Astrocyte (in vitro differentiated cells and primary cell): ENCODE measurements at regions not wholly inside any gene's neighbourhood (a gene's known extent, or its start where the extent isn't known, plus 50 kb on each side); places are given as distances from the start of the nearest gene placed in this dataset.
"Not testable (repeated sequence)": the region's sequence is repeated elsewhere in the genome, so short reads cannot be mapped to it uniquely, and the experiment has no call there.

ENCODE experiments used
- DNase-seq: peaks from one replicate; pipeline ENCODE4 v3.0.0-alpha.2; 2010; ENCODE audit warnings: low read depth
- FAIRE-seq: peaks from 2 replicates; lab custom pipeline; 2011; peaks lifted over from hg19 to GRCh38; lab: Jason Lieb, UNC
- H2AFZ ChIP-seq: 2 replicates; pipeline ENCODE4 v1.6.0; 2012; ENCODE audit warnings: low read depth, low read length, inconsistent platforms
- H3K27ac ChIP-seq: 2 replicates; pipeline ENCODE4 v1.5.1; 2011; ENCODE audit warnings: low read depth, low read length, inconsistent platforms
- H3K27me3 ChIP-seq: 2 replicates; pipeline ENCODE4 v1.6.0; 2011; ENCODE audit warnings: low read length, inconsistent platforms; ENCODE audit not compliant: insufficient read depth
- H3K36me3 ChIP-seq: 2 replicates; pipeline ENCODE4 v1.5.1; 2011; ENCODE audit warnings: low read length, inconsistent platforms; ENCODE audit not compliant: insufficient read depth
- H3K4me1 ChIP-seq: 2 replicates; pipeline ENCODE4 v1.5.1; 2011; ENCODE audit warnings: low read length, inconsistent platforms; ENCODE audit not compliant: insufficient read depth
- H3K4me2 ChIP-seq: 2 replicates; pipeline ENCODE4 v1.6.0; 2012; ENCODE audit warnings: low read length, inconsistent platforms
- H3K4me3 ChIP-seq: 2 replicates; pipeline ENCODE4 v1.5.1; 2011; ENCODE audit warnings: low read depth, mild to moderate bottlenecking, low read length, inconsistent platforms; ENCODE audit not compliant: insufficient read depth
- H3K79me2 ChIP-seq: 2 replicates; pipeline ENCODE4 v1.6.0; 2012; ENCODE audit warnings: mild to moderate bottlenecking, low read length, inconsistent platforms; ENCODE audit not compliant: insufficient read depth
- H3K9ac ChIP-seq: 2 replicates; pipeline ENCODE4 v1.6.0; 2012; ENCODE audit warnings: mild to moderate bottlenecking, low read length, inconsistent platforms
- H3K9me3 ChIP-seq: 2 replicates; pipeline ENCODE4 v1.5.1; 2012; ENCODE audit warnings: low read depth, mild to moderate bottlenecking, low read length, inconsistent platforms; ENCODE audit not compliant: insufficient read depth
- H4K20me1 ChIP-seq: 2 replicates; pipeline ENCODE4 v1.6.0; 2012; ENCODE audit warnings: low read length, inconsistent platforms; ENCODE audit not compliant: insufficient read depth
- H3K27ac Mint-ChIP-seq: one replicate; pipeline ENCODE4 v1.8.0; 2021; ENCODE audit warnings: mild to moderate bottlenecking, mixed read lengths; ENCODE audit not compliant: unreplicated experiment
- H3K27me3 Mint-ChIP-seq: one replicate; pipeline ENCODE4 v1.8.0; 2021; ENCODE audit warnings: low read depth, mixed read lengths; ENCODE audit not compliant: unreplicated experiment
- H3K36me3 Mint-ChIP-seq: one replicate; pipeline ENCODE4 v1.8.0; 2021; ENCODE audit warnings: low read depth, mixed read lengths; ENCODE audit not compliant: unreplicated experiment
- H3K4me1 Mint-ChIP-seq: one replicate; pipeline ENCODE4 v1.8.0; 2021; ENCODE audit warnings: low read depth, mixed read lengths; ENCODE audit not compliant: unreplicated experiment
- H3K4me3 Mint-ChIP-seq: one replicate; pipeline ENCODE4 v1.8.0; 2021; ENCODE audit warnings: mild to moderate bottlenecking, moderate library complexity, mixed read lengths; ENCODE audit not compliant: unreplicated experiment
- H3K9me3 Mint-ChIP-seq: one replicate; pipeline ENCODE4 v1.8.0; 2021; ENCODE audit warnings: mild to moderate bottlenecking, mixed read lengths; ENCODE audit not compliant: unreplicated experiment
- EZH2 ChIP-seq: IDR thresholded peaks from 2 replicates; pipeline ENCODE4 v1.6.1; 2012; ENCODE audit warnings: mild to moderate bottlenecking, low read length, inconsistent platforms; ENCODE audit not compliant: insufficient read depth
- TF ChIP-seq, protein P1 (sequence below): IDR thresholded peaks from 2 replicates; pipeline ENCODE4 v1.5.1; 2011; ENCODE audit warnings: low read depth, mild to moderate bottlenecking, inconsistent platforms, low read length, moderate library complexity; ENCODE audit not compliant: insufficient read depth

DNA sequence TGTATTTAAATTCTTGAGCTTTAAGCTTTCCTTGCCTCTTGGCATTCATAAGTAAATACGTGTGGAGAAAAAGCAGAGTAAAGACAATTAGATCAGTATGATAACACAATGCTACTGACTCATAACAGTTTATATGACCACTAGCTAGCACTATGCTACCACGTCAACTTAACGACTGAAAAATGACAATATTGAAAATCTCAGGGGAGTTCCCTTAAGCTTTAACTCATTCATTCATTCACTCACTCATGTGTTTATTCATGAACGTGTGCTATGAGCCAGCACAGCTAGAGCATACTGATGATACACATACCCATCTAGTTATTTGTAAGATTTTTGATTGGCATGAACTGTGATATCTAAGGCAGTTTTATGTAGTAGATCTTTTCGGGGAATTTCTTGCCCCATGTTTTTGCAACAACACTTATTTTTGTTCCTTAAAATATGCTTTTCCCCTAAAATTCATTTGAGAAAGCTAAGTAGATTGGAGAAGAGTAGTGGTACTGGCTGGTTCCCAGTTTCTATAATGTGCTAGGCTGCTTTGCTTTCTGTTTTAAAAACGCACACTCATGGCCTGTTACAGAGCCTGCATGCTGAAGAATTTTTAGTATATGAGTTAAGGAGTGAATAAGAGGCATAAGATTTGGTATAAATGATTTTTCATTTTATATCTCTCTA, 57.4 kb upstream of the ACBD5 start:
- DNase-seq (no peak), FAIRE-seq (no peak)
- no peak overlapping the region for H3K9ac ChIP-seq
- H3K36me3 Mint-ChIP-seq, result no peaks in the 10 kb centered on the region
- no peak overlapping the region for H3K4me3 Mint-ChIP-seq
- H3K9me3 ChIP-seq, result no peaks in the 10 kb centered on the region
- no peak overlapping the region for H3K27ac ChIP-seq
- no peaks in the 10 kb centered on the region for H4K20me1 ChIP-seq
- H3K27ac Mint-ChIP-seq, result no peak overlapping the region
- peaks cover 10% of the 10 kb centered on the region for H3K9me3 Mint-ChIP-seq
- no peak overlapping the region for H2AFZ ChIP-seq
- H3K36me3 ChIP-seq, result no peaks in the 10 kb centered on the region
- no peaks in the 10 kb centered on the region for H3K27me3 ChIP-seq
- H3K79me2 ChIP-seq, result no peaks in the 10 kb centered on the region
- H3K4me2 ChIP-seq, result no peak overlapping the region
- H3K4me1 ChIP-seq, result no peaks in the 10 kb centered on the region
- H3K4me3 ChIP-seq, result no peak overlapping the region
- TF ChIP-seq, protein P1, sequence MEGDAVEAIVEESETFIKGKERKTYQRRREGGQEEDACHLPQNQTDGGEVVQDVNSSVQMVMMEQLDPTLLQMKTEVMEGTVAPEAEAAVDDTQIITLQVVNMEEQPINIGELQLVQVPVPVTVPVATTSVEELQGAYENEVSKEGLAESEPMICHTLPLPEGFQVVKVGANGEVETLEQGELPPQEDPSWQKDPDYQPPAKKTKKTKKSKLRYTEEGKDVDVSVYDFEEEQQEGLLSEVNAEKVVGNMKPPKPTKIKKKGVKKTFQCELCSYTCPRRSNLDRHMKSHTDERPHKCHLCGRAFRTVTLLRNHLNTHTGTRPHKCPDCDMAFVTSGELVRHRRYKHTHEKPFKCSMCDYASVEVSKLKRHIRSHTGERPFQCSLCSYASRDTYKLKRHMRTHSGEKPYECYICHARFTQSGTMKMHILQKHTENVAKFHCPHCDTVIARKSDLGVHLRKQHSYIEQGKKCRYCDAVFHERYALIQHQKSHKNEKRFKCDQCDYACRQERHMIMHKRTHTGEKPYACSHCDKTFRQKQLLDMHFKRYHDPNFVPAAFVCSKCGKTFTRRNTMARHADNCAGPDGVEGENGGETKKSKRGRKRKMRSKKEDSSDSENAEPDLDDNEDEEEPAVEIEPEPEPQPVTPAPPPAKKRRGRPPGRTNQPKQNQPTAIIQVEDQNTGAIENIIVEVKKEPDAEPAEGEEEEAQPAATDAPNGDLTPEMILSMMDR, result no peak
- TF ChIP-seq EZH2, result no peak
- peaks cover 7% of the 10 kb centered on the region for H3K27me3 Mint-ChIP-seq
- H3K4me1 Mint-ChIP-seq, result no peaks in the 10 kb centered on the region

DNA sequence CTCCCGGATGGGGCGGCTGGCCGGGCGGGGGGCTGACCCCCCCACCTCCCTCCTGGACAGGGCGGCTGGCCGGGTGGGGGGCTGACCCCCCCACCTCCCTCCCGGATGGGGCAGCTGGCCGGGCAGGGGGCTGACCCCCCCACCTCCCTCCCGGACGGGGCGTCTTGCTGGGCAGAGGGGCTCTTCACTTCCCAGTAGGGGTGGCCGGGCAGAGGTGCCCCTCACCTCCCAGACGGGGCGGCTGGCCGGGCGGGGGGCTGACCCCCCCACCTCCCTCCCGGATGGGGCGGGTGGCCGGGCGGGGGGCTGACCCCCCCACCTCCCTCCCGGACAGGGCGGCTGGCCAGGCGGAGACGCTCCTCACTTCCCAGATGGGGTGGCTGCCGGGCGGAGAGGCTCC, 55.7 kb upstream of the ACBD5 start:
- H3K36me3 Mint-ChIP-seq, FAIRE-seq, H3K27me3 ChIP-seq, H2AFZ ChIP-seq, H3K4me1 ChIP-seq, DNase-seq, H3K4me2 ChIP-seq, H3K9me3 Mint-ChIP-seq, H3K4me3 ChIP-seq, H3K36me3 ChIP-seq, H3K27ac ChIP-seq, H3K4me3 Mint-ChIP-seq, H3K79me2 ChIP-seq, H3K27me3 Mint-ChIP-seq, H3K9ac ChIP-seq, H3K27ac Mint-ChIP-seq, H4K20me1 ChIP-seq, H3K4me1 Mint-ChIP-seq, H3K9me3 ChIP-seq: not testable (repeated sequence)

DNA sequence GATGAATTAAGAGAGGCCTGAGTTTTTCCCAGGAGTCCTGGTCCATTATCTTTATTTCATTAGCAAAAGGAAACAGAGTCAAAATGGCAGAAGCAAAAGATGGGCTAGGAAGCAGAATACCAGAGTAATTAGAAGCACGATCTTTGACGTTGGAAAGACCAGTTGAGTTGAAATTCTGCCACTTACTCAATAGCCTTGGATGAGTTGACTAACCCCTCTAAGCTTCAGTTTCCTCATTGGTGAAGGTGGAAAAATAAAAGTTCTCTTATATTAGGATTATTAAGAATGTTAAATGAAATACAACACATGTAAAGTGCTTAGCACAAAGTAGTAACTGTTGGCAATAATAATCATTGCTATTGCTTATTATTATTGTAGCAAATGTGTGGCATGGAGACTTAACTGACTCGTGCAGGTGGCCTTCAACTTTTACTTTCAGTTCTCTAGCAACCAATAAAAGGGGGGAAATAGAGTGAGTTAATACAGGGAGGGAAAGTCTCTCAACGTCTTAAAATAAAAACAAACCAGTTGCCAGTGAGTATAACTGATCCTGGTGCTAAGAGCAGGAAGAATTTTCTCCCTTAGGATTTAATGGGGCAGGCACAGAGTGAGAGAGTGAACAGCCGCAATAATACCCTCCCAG, 50.8 kb upstream of the ACBD5 start:
- H3K4me1 ChIP-seq, DNase-seq, H3K79me2 ChIP-seq, H3K9me3 Mint-ChIP-seq, H2AFZ ChIP-seq, H3K36me3 ChIP-seq, H3K4me1 Mint-ChIP-seq, H3K4me3 ChIP-seq, H4K20me1 ChIP-seq, H3K9me3 ChIP-seq, H3K27ac ChIP-seq, H3K4me2 ChIP-seq, H3K27me3 Mint-ChIP-seq, H3K9ac ChIP-seq, H3K4me3 Mint-ChIP-seq, H3K36me3 Mint-ChIP-seq, H3K27ac Mint-ChIP-seq, H3K27me3 ChIP-seq: not testable (repeated sequence)
- peak; percentile 68 for FAIRE-seq
